ENCODE measurements at regions not wholly inside any gene's neighbourhood (a gene's known extent, or its start where the extent isn't known, plus 50 kb on each side); places are given as distances from the start of the nearest gene placed in this dataset.

DNA sequence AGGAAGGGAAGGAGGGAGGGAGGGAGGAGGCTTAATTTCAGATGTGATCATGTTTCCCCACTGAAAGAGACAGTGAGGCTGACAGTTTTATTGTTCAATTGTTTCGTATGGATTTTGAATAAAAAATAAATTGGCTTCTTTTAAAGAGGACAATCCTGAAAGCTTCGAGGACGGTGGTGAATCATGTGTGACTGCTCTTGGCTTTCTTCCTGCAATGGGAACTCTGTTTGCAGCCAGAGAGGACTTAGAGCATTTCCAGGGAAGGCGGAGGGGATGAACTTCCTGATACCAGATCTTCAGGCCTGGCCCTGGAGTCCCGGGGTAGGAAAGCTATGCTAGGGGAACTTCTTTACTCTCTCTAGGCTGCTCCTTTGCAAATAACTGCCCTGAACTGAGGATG, 72.8 kb upstream of the C16orf82 start:
- Histone ChIP-seq H3K4me1 (ENCODE audit: insufficient read depth, low read length, poor library complexity, severe bottlenecking) (no peaks in the 10 kb centered on the region), H2AFZ (ENCODE audit: low read length) (no peak overlapping the region), H3K36me3 (ENCODE audit: insufficient read depth, low read length) (no peaks in the 10 kb centered on the region), H3K4me3 (ENCODE audit: low read depth, low read length, poor library complexity, severe bottlenecking) (no peak overlapping the region), H3K79me2 (ENCODE audit: insufficient read depth, low read depth, low read length) (no peaks in the 10 kb centered on the region), H3K9me2 (ENCODE audit: insufficient read depth, low read length) (no peaks in the 10 kb centered on the region), H4K20me1 (ENCODE audit: insufficient read depth, low read length) (no peaks in the 10 kb centered on the region), H3K4me2 (ENCODE audit: low read length) (no peak overlapping the region), H3K9me3 (ENCODE audit: low read length) (no peaks in the 10 kb centered on the region), H3K27ac (ENCODE audit: low read depth, low read length, poor library complexity, severe bottlenecking) (no peak overlapping the region)
- no peak for DNase-seq (ENCODE audit: low spot score)
- ChIA-PET POLR2A (no interaction called here), CTCF (ENCODE audit: unreplicated experiment) (no interaction called here)
- no TSS peak for BruUV-seq (replicated peaks)
- intact Hi-C loops (cut with micrococcal nuclease; ENCODE audit: unreplicated experiment) = no loop called here
- no peak for TF ChIP-seq EZH2phosphoT487 (IDR thresholded peaks at IDR 0.05; ENCODE audit: borderline replicate concordance, low read depth, low read length)
- TF ChIP-seq, protein P1, sequence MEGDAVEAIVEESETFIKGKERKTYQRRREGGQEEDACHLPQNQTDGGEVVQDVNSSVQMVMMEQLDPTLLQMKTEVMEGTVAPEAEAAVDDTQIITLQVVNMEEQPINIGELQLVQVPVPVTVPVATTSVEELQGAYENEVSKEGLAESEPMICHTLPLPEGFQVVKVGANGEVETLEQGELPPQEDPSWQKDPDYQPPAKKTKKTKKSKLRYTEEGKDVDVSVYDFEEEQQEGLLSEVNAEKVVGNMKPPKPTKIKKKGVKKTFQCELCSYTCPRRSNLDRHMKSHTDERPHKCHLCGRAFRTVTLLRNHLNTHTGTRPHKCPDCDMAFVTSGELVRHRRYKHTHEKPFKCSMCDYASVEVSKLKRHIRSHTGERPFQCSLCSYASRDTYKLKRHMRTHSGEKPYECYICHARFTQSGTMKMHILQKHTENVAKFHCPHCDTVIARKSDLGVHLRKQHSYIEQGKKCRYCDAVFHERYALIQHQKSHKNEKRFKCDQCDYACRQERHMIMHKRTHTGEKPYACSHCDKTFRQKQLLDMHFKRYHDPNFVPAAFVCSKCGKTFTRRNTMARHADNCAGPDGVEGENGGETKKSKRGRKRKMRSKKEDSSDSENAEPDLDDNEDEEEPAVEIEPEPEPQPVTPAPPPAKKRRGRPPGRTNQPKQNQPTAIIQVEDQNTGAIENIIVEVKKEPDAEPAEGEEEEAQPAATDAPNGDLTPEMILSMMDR (conservative IDR thresholded peaks at IDR 0.05; ENCODE audit: low read length) = no peak

DNA sequence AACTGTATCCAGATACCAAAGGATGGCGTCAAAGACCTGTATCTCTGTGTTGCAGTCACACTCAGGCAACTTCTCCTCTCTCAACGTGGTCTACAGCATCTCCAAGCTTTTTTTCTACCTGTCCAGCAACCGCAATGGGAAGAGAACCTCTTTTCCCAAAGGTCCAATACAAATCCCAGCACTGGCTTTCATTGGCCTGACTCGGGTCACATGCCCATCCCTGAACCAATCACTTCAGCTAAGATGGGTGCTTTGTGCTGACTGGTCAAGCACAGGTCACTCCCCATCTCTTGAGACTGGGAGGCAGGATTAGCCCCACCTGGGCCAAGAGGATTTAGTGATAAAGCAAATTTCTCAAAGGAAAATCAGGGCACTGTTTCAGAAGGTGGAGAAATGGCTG, 71.2 kb upstream of the C16orf82 start:
- H3K4me1 ChIP-seq (ENCODE audit: insufficient read depth, low read length, poor library complexity, severe bottlenecking) = no peaks in the 10 kb centered on the region
- H3K4me3 ChIP-seq (ENCODE audit: low read depth, low read length, poor library complexity, severe bottlenecking) = no peak overlapping the region
- H3K9me3 ChIP-seq (ENCODE audit: low read length) = no peaks in the 10 kb centered on the region
- DNase-seq (ENCODE audit: low spot score) = no peak
- POLR2A ChIA-PET = no interaction called here
- no peaks in the 10 kb centered on the region for H3K79me2 ChIP-seq (ENCODE audit: insufficient read depth, low read depth, low read length)
- H3K4me2 ChIP-seq (ENCODE audit: low read length) = no peak overlapping the region
- no peak overlapping the region for H3K27ac ChIP-seq (ENCODE audit: low read depth, low read length, poor library complexity, severe bottlenecking)
- no TSS peak for BruUV-seq (replicated peaks)
- TF ChIP-seq, protein P1 (conservative IDR thresholded peaks at IDR 0.05; ENCODE audit: low read length) = no peak
- TF ChIP-seq EZH2phosphoT487 (IDR thresholded peaks at IDR 0.05; ENCODE audit: borderline replicate concordance, low read depth, low read length) = no peak
- H3K36me3 ChIP-seq (ENCODE audit: insufficient read depth, low read length) = no peaks in the 10 kb centered on the region
- CTCF ChIA-PET (ENCODE audit: unreplicated experiment) = no interaction called here
- intact Hi-C loops (cut with micrococcal nuclease; ENCODE audit: unreplicated experiment) = no loop called here
- no peak overlapping the region for H2AFZ ChIP-seq (ENCODE audit: low read length)
- no peaks in the 10 kb centered on the region for H3K9me2 ChIP-seq (ENCODE audit: insufficient read depth, low read length)
- H4K20me1 ChIP-seq (ENCODE audit: insufficient read depth, low read length) = no peaks in the 10 kb centered on the region

- no peaks in the 10 kb centered on the region for H4K20me1 ChIP-seq (ENCODE audit: insufficient read depth, low read length)
- ChIA-PET CTCF (ENCODE audit: unreplicated experiment) (no interaction called here), POLR2A (no interaction called here)
- no peak for DNase-seq (ENCODE audit: low spot score)
- no peaks in the 10 kb centered on the region for H3K36me3 ChIP-seq (ENCODE audit: insufficient read depth, low read length)
- no peak overlapping the region for H2AFZ ChIP-seq (ENCODE audit: low read length)
- no peaks in the 10 kb centered on the region for H3K9me2 ChIP-seq (ENCODE audit: insufficient read depth, low read length)
- no peaks in the 10 kb centered on the region for H3K79me2 ChIP-seq (ENCODE audit: insufficient read depth, low read depth, low read length)
- no peaks in the 10 kb centered on the region for H3K9me3 ChIP-seq (ENCODE audit: low read length)
- no peak overlapping the region for H3K4me2 ChIP-seq (ENCODE audit: low read length)
- no peaks in the 10 kb centered on the region for H3K4me1 ChIP-seq (ENCODE audit: insufficient read depth, low read length, poor library complexity, severe bottlenecking)
- intact Hi-C loops (cut with micrococcal nuclease; ENCODE audit: unreplicated experiment) = no loop called here
- TF ChIP-seq, protein P1 (conservative IDR thresholded peaks at IDR 0.05; ENCODE audit: low read length) = no peak
- TF ChIP-seq EZH2phosphoT487 (IDR thresholded peaks at IDR 0.05; ENCODE audit: borderline replicate concordance, low read depth, low read length) = no peak
- no peak overlapping the region for H3K27ac ChIP-seq (ENCODE audit: low read depth, low read length, poor library complexity, severe bottlenecking)
- H3K4me3 ChIP-seq (ENCODE audit: low read depth, low read length, poor library complexity, severe bottlenecking) = no peak overlapping the region
- no TSS peak for BruUV-seq (replicated peaks)
Observed at GRCh38 chr16:27005386-27005785, 61.3 kb upstream of the C16orf82 start.
